Activated CD8-positive, alpha-beta T cell treated with anti-CD3 and anti-CD28 coated beads for 36 hours (primary cell): ENCODE measurements at regions not wholly inside any gene's neighbourhood (a gene's known extent, or its start where the extent isn't known, plus 50 kb on each side); places are given as distances from the start of the nearest gene placed in this dataset.

Source experiments
- ATAC-seq: fragments of 200-7000 bp; cut with Tn5 transposase; one replicate; pipeline ENCODE4 v1.10.0; 2021; ENCODE audit warnings: mild to moderate bottlenecking, moderate library complexity
- CTCF ChIA-PET: fragments of 350-600 bp; sonication (Branson Sonifier 250); formaldehyde crosslinking; loops from one replicate; lab custom pipeline; 2021; ENCODE audit warnings: antibody characterized with exemption; lab: Charles Lee
- POLR2A ChIA-PET: fragments of 350-600 bp; sonication (Branson Sonifier 250); formaldehyde crosslinking; loops from one replicate; lab custom pipeline; 2021; ENCODE audit warnings: antibody characterized with exemption; lab: Charles Lee
- DNase-seq: peaks from one replicate; pipeline ENCODE4 v3.0.0-alpha.2; 2020
- H3K27ac Mint-ChIP-seq: one replicate; pipeline ENCODE4 v1.8.0; 2021; ENCODE audit warnings: mild to moderate bottlenecking, mixed read lengths
- H3K27me3 Mint-ChIP-seq: one replicate; pipeline ENCODE4 v1.8.0; 2021; ENCODE audit warnings: mixed read lengths
- H3K36me3 Mint-ChIP-seq: one replicate; pipeline ENCODE4 v1.8.0; 2021; ENCODE audit warnings: low read depth, mixed read lengths
- H3K4me1 Mint-ChIP-seq: one replicate; pipeline ENCODE4 v1.8.0; 2021; ENCODE audit warnings: low read depth, mixed read lengths
- H3K4me3 Mint-ChIP-seq: one replicate; pipeline ENCODE4 v1.8.0; 2021; ENCODE audit warnings: mild to moderate bottlenecking, moderate library complexity, mixed read lengths
- H3K9me3 Mint-ChIP-seq: one replicate; pipeline ENCODE4 v1.8.0; 2021; ENCODE audit warnings: mixed read lengths
- intact Hi-C: fragments of 100-400 bp; cut with micrococcal nuclease; formaldehyde crosslinking; loops from one replicate; pipeline ENCODE4 v1.10.0; 2022
- TF ChIP-seq, protein P1 (sequence below): fragments of 200-600 bp; IDR thresholded peaks from one replicate; pipeline ENCODE4 v1.8.0; 2022; ENCODE audit warnings: antibody characterized with exemption, mild to moderate bottlenecking

DNA sequence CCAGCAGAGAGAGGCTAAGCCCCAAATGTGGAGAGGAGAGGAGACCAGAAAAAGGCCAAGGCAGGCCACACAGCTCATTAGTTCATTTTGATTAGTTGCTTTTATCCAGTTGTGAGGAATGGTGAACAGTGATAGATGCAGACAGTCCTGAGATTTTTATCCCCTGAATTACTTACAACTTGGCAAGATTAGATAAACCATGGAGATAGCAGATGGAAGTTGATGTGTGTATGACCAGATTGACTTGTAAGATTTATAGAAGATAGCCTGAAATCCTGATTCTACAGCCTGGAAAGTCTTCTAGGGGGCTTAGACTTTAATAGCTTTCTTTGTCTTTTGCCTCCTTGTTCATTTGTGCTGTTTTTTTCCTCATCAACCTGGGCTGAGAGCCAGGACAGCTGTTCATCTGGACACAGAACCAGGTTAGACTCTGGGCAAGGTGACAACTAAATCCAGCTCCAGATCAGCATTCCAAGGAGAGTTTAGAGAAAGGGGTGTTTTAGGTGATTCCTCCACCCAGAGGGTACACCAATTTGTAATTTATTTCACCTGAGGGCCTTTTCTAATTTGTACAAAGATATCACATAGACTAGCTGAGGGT lies 215.5 kb downstream of the SPATA18 start:
- Mint-ChIP-seq H3K9me3 (no peaks in the 10 kb centered on the region), H3K36me3 (no peaks in the 10 kb centered on the region), H3K4me3 (no peak overlapping the region), H3K4me1 (no peaks in the 10 kb centered on the region), H3K27me3 (no peaks in the 10 kb centered on the region), H3K27ac (no peak overlapping the region)
- POLR2A ChIA-PET: no interaction called here
- no peak for ATAC-seq
- intact Hi-C loops: no loop called here
- no peak for DNase-seq
- TF ChIP-seq, protein P1, sequence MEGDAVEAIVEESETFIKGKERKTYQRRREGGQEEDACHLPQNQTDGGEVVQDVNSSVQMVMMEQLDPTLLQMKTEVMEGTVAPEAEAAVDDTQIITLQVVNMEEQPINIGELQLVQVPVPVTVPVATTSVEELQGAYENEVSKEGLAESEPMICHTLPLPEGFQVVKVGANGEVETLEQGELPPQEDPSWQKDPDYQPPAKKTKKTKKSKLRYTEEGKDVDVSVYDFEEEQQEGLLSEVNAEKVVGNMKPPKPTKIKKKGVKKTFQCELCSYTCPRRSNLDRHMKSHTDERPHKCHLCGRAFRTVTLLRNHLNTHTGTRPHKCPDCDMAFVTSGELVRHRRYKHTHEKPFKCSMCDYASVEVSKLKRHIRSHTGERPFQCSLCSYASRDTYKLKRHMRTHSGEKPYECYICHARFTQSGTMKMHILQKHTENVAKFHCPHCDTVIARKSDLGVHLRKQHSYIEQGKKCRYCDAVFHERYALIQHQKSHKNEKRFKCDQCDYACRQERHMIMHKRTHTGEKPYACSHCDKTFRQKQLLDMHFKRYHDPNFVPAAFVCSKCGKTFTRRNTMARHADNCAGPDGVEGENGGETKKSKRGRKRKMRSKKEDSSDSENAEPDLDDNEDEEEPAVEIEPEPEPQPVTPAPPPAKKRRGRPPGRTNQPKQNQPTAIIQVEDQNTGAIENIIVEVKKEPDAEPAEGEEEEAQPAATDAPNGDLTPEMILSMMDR: no peak
- CTCF ChIA-PET: no interaction called here

DNA sequence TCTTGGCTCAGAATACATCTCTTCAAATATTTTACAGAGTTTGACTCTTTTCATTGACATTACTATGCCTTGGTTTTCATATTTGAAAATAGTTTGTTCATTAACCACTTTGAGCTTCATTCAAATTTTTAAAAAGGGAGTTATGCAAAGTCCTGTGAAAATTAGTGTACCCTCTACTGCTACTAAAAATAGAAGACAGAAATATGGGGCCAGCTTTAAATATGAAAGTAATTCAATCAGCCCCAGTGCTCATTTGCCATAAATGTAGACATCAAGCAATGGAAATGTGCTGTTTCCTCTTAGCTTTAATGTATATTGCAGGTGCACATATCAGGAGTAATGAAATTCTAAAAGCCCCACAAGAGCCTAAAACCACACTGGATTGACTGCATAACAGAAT lies 218.7 kb downstream of the SPATA18 start:
- POLR2A ChIA-PET: interaction anchor here (1.1 kb wide), 1 partner anchor 11 kb away, joined by 3 read pairs; no protein-coding TSS in a partner anchor
- DNase-seq (no peak), ATAC-seq (no peak)
- H3K4me1 Mint-ChIP-seq: no peaks in the 10 kb centered on the region
- CTCF ChIA-PET: no interaction called here
- no peaks in the 10 kb centered on the region for H3K36me3 Mint-ChIP-seq
- intact Hi-C loops: no loop called here
- peaks cover 3% of the 10 kb centered on the region for H3K9me3 Mint-ChIP-seq
- H3K4me3 Mint-ChIP-seq: no peak overlapping the region
- H3K27me3 Mint-ChIP-seq: no peaks in the 10 kb centered on the region
- H3K27ac Mint-ChIP-seq: no peak overlapping the region
- TF ChIP-seq, protein P1: no peak

DNA sequence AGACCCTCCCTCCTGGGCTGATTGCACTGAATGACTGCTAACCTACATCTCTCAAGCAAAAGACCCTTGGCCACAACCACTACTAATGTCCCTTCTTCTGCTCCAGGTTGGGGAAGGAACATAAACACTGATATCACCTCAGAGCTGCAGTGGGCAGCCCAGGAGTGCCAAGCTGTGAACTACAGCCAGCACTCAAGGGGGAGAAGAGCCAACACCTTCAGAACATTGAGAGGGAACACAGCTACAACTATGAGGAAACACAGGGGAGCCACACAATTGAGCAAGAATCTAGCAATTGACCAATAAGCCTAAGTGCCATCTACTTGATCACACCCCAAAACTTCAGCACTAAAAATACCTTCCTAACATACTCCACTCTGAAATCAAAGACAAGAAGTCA lies 222.8 kb downstream of the SPATA18 start:
- POLR2A ChIA-PET: no interaction called here

DNA sequence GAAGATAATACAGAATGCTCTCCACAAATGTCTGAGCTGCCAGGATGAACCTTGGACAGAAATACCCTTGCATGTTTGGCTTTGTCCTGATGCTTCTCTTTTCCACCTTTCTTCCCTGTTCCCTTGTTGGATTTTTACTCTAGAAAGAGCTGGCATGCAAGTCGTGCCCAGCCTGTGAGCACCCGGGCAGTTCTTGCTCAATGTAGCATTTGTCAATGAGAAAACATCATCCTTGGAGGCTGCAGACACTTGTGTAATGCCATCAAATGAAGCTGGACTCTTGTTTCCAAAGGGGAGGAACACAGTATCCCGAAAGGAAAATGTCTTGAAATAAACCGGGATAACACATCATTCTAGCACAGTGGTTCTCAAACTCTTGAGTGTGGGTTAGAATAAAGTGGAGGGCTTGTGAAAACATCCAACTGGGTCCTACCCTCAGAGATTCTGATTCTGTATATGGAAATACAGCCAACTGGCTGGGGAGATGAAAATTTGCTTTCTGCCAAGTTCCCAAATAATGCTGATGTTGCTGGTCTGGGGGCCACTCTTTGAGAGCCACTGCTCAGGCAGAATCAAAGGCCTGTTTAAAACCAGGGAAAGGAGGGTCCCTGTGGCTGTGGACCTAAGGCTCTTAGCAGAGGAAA lies 237.2 kb downstream of the SPATA18 start:
- no peak overlapping the region for H3K4me3 Mint-ChIP-seq

More for the DNA sequence above, 222.8 kb downstream of the SPATA18 start:
- TF ChIP-seq, protein P1: no peak
- CTCF ChIA-PET: no interaction called here
- Mint-ChIP-seq H3K27me3 (no peaks in the 10 kb centered on the region), H3K36me3 (no peaks in the 10 kb centered on the region), H3K4me1 (no peaks in the 10 kb centered on the region), H3K27ac (no peak overlapping the region), H3K4me3 (no peak overlapping the region), H3K9me3 (peaks cover 7% of the 10 kb centered on the region)
- DNase-seq (no peak), ATAC-seq (no peak)
- intact Hi-C loops: no loop called here

DNA sequence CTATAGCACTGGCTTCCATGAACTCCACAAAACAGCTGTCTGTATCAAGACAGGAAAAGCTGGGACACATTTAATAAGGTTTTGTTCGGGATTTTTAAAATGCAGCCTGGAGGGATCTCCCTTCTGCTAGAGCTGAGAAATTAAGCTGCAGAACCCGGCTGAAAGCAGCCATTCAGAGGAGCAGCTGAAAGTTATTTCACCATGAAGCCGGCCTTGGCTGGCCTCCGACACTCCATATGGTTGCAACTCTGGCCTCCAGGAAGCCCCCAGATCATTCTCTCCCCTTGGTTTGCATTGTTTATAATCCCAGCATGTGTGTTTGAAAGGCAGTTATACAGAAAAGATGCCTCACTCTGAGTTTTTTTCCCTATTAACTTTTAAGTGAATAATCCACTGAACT lies 239.4 kb downstream of the SPATA18 start:
- intact Hi-C loops: no loop called here
- Mint-ChIP-seq H3K27ac (no peak overlapping the region), H3K4me3 (no peak overlapping the region), H3K36me3 (no peaks in the 10 kb centered on the region), H3K27me3 (no peaks in the 10 kb centered on the region), H3K4me1 (no peaks in the 10 kb centered on the region), H3K9me3 (no peaks in the 10 kb centered on the region)
- TF ChIP-seq, protein P1: no peak
- DNase-seq: no peak
- no peak for ATAC-seq
- ChIA-PET CTCF (no interaction called here), POLR2A (no interaction called here)

More for the DNA sequence above, 237.2 kb downstream of the SPATA18 start:
- no peaks in the 10 kb centered on the region for H3K4me1 Mint-ChIP-seq
- no peaks in the 10 kb centered on the region for H3K9me3 Mint-ChIP-seq
- intact Hi-C loops: no loop called here
- DNase-seq (no peak), ATAC-seq (no peak)
- TF ChIP-seq, protein P1: no peak
- no peaks in the 10 kb centered on the region for H3K27me3 Mint-ChIP-seq
- ChIA-PET POLR2A (no interaction called here), CTCF (no interaction called here)
- no peaks in the 10 kb centered on the region for H3K36me3 Mint-ChIP-seq
- no peak overlapping the region for H3K27ac Mint-ChIP-seq
